CD14-positive monocyte (primary cell): ENCODE measurements at regions not wholly inside any gene's neighbourhood (a gene's known extent, or its start where the extent isn't known, plus 50 kb on each side); places are given as distances from the start of the nearest gene placed in this dataset.

Source experiments
- DNase-seq, 3 donors: peaks; one replicate each; pipeline ENCODE4 v3.0.0-alpha.2; 2011 to 2022
- H2AFZ ChIP-seq: 2 replicates; pipeline ENCODE4 v1.6.0; 2012; ENCODE audit warnings: mild to moderate bottlenecking, low read depth, low read length, inconsistent platforms; ENCODE audit not compliant: insufficient read depth, poor library complexity, severe bottlenecking
- H3K27ac ChIP-seq, 2 donors: 1 replicate in 1 of 2; 2 replicates in 1 of 2; pipeline ENCODE4 v1.5.1; 2012 to 2013; ENCODE audit warnings: low read length in 2 of 2, control low read depth in 1 of 2, inconsistent platforms in 1 of 2, low read depth in 1 of 2, mild to moderate bottlenecking in 1 of 2
- H3K27me3 ChIP-seq, 2 donors: one replicate each; pipeline versions ENCODE4 v1.6.0 to v1.6.1; 2011 to 2013; ENCODE audit warnings: low read length in 2 of 2; ENCODE audit not compliant: control insufficient read depth in 2 of 2, insufficient read depth in 2 of 2
- H3K36me3 ChIP-seq, 2 donors: replicated peaks in 1 of 2; 1 replicate in 1 of 2; 2 replicates in 1 of 2; pipeline versions ENCODE4 v1.5.1 to v1.6.1; 2012 to 2013; ENCODE audit warnings: low read length in 2 of 2, control low read depth in 1 of 2, inconsistent platforms in 1 of 2, mild to moderate bottlenecking in 1 of 2; ENCODE audit not compliant: insufficient read depth in 2 of 2, control insufficient read depth in 1 of 2
- H3K4me1 ChIP-seq, 2 donors: 1 replicate in 1 of 2; 2 replicates in 1 of 2; pipeline versions ENCODE4 v1.5.1 to v1.6.1; 2012 to 2013; ENCODE audit warnings: low read length in 2 of 2, control low read depth in 1 of 2, inconsistent platforms in 1 of 2, mild to moderate bottlenecking in 1 of 2, moderate library complexity in 1 of 2; ENCODE audit not compliant: insufficient read depth in 2 of 2, control insufficient read depth in 1 of 2
- H3K4me2 ChIP-seq: replicated peaks from 2 replicates; pipeline ENCODE3; 2012; ENCODE audit warnings: low read length, moderate library complexity, mild to moderate bottlenecking; ENCODE audit not compliant: poor library complexity, severe bottlenecking; ENCODE audit errors: extremely low read depth
- H3K4me3 ChIP-seq, 3 experiments: fragments of 200-600 bp in 1 of 3; sonication (generic) in 1 of 3; replicated peaks in 1 of 3; 1 replicate in 2 of 3; 2 replicates in 1 of 3; pipeline ENCODE4 v1.5.1; 2011 to 2013; ENCODE audit warnings: low read length in 3 of 3, mild to moderate bottlenecking in 3 of 3, control low read depth in 2 of 3, low read depth in 2 of 3, inconsistent platforms in 1 of 3, moderate library complexity in 1 of 3
- H3K79me2 ChIP-seq: 2 replicates; pipeline ENCODE4 v1.6.0; 2012; ENCODE audit warnings: mild to moderate bottlenecking, control low read depth, inconsistent platforms, low read length, moderate library complexity; ENCODE audit not compliant: insufficient read depth
- H3K9ac ChIP-seq: 2 replicates; pipeline ENCODE4 v1.6.0; 2017; ENCODE audit warnings: low read length, mild to moderate bottlenecking; ENCODE audit not compliant: insufficient read depth, poor library complexity, severe bottlenecking
- H3K9me3 ChIP-seq, 2 donors: replicated peaks in 1 of 2; 1 replicate in 1 of 2; 2 replicates in 1 of 2; pipeline versions ENCODE4 v1.5.1 to v1.6.1; 2012 to 2013; ENCODE audit warnings: low read length in 2 of 2, control low read depth in 1 of 2; ENCODE audit not compliant: control insufficient read depth in 1 of 2, insufficient read depth in 1 of 2
- H4K20me1 ChIP-seq: 2 replicates; pipeline ENCODE4 v1.6.0; 2012; ENCODE audit warnings: mild to moderate bottlenecking, low read length, control low read depth, moderate library complexity; ENCODE audit not compliant: insufficient read depth
- H3K27ac Mint-ChIP-seq, 7 donors: one replicate each; pipeline ENCODE4 v1.8.0; 2020; ENCODE audit warnings: mild to moderate bottlenecking in 7 of 7, mixed read lengths in 7 of 7, moderate library complexity in 6 of 7, inconsistent platforms in 2 of 7
- H3K27me3 Mint-ChIP-seq, 3 donors: one replicate each; pipeline ENCODE4 v1.8.0; 2021 to 2022; ENCODE audit warnings: low read depth in 3 of 3, mild to moderate bottlenecking in 3 of 3, mixed read lengths in 3 of 3, moderate library complexity in 3 of 3, inconsistent platforms in 1 of 3
- H3K36me3 Mint-ChIP-seq, 2 donors: one replicate each; pipeline ENCODE4 v1.8.0; 2020; ENCODE audit warnings: mixed read lengths in 2 of 2, inconsistent platforms in 1 of 2, mild to moderate bottlenecking in 1 of 2
- H3K4me1 Mint-ChIP-seq: one replicate; pipeline ENCODE4 v1.8.0; 2020; ENCODE audit warnings: mild to moderate bottlenecking, mixed read lengths
- H3K4me3 Mint-ChIP-seq, 2 donors: one replicate each; pipeline ENCODE4 v1.8.0; 2020; ENCODE audit warnings: mild to moderate bottlenecking in 2 of 2, mixed read lengths in 2 of 2, moderate library complexity in 1 of 2
- H3K9me3 Mint-ChIP-seq, 7 donors: one replicate each; pipeline ENCODE4 v1.8.0; 2020 to 2022; ENCODE audit warnings: mixed read lengths in 7 of 7, mild to moderate bottlenecking in 6 of 7, moderate library complexity in 6 of 7, inconsistent platforms in 2 of 7
- CTCF ChIP-seq: fragments of 200-600 bp; IDR thresholded peaks from one replicate; pipeline ENCODE4 v1.8.0; 2022; ENCODE audit warnings: antibody characterized with exemption, mild to moderate bottlenecking
- WGBS: methylation state at CpG from one replicate; pipeline ENCODE4 v1.1.5; 2013; ENCODE audit warnings: missing lambda C conversion rate; ENCODE audit not compliant: insufficient coverage; 5-methylcytosine and 5-hydroxymethylcytosine counted together
- intact Hi-C, 2 donors: fragments of 100-400 bp; cut with micrococcal nuclease; formaldehyde crosslinking; loops; one replicate each; pipeline versions ENCODE4 v1.15.0 to v1.15.1; 2023

DNA sequence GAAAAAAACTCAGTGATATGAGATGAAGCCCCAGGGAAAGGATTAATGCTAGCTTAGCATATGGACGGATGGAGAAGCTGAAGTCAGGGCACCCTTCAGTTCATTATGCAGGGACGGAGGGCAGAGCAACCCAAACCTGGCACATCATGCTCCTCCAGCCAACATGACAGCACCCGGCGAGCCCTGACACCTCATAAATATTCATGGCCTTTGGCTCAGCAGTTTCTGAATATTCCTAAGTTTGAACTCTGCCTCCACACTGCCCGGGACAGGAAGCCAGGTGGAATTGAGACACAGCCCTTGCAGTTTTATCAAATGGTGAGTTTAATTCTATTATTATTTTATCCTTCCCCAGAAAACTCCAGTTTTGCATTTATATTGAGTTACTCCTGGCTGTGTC lies 87.3 kb upstream of the SH3BP4 start:
- TF ChIP-seq CTCF = no peak
- no peak overlapping the region for H3K27ac ChIP-seq
- DNase-seq = no peak
- H3K36me3 Mint-ChIP-seq = no peaks in the 10 kb centered on the region
- H3K9me3 Mint-ChIP-seq = peaks cover 9 to 26% (median 18%) of the 10 kb centered on the region in 7 donors
- H3K27me3 ChIP-seq = no peaks in the 10 kb centered on the region
- H3K4me1 Mint-ChIP-seq = no peaks in the 10 kb centered on the region
- no peak overlapping the region for H3K27ac Mint-ChIP-seq
- H2AFZ ChIP-seq = no peak overlapping the region
- H3K4me1 ChIP-seq = no peaks in the 10 kb centered on the region
- intact Hi-C loops = no loop called here
- 92% methylated on average over 2 of the region's 5 CpGs for WGBS
- H4K20me1 ChIP-seq = no peaks in the 10 kb centered on the region
- peaks cover 9 to 19% of the 10 kb centered on the region in 2 donors for H3K9me3 ChIP-seq
- no peaks in the 10 kb centered on the region for H3K79me2 ChIP-seq
- peaks cover 1 to 8% (median 2%) of the 10 kb centered on the region in 3 donors for H3K27me3 Mint-ChIP-seq
- no peak overlapping the region for H3K4me3 Mint-ChIP-seq
- no peak overlapping the region for H3K9ac ChIP-seq
- no peak overlapping the region for H3K4me3 ChIP-seq
- H3K36me3 ChIP-seq = no peaks in the 10 kb centered on the region
- no peak overlapping the region for H3K4me2 ChIP-seq

DNA sequence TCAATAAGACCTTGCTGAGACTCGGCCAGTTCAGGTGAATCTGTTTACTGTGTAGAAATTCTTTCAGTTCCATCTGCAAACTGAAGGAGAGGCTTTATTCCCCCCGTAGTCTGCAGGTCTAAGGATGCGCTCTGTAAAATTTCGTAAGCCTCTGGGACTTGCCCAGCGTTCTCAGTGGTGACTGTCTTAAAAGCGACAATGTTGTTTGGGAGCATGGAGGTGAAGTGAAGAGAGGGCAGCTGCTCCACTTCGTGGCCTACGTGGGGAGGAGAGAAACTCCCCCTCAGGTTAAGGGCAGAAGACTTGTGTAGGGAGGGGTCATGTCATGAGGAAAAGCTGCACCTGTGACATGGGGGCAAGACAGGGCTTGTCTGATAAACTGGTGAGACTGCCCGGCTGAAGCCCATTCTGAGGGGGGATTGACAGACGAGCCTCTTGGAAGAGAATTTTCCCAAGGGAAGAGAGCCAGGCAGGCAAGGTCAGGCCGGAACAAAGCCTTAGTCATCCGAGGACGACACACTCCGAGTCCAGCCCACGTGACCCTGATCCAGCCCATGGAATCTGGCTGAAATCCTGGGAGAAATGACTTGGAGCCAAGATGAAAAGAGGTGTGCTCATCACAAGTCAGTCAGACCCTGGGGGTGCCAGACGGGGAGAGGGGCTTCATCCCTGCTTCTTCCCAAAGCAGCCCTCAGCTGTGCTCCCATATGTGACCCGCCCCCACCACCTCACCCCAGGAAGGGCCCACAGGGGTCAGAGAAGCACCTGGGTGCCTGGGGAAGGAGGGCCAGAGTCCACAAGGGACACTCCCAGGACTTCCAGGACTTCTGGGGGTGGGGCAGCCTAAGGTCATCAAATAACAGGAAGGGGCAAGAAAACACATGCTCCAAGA lies 88.5 kb upstream of the SH3BP4 start:
- Histone ChIP-seq H3K36me3 (no peaks in the 10 kb centered on the region), H3K4me1 (no peaks in the 10 kb centered on the region), H3K79me2 (no peaks in the 10 kb centered on the region), H3K27me3 (no peaks in the 10 kb centered on the region), H3K27ac (no peak overlapping the region), H3K9me3 (peaks cover 9 to 19% of the 10 kb centered on the region in 2 donors), H3K4me2 (no peak overlapping the region), H2AFZ (no peak overlapping the region), H4K20me1 (no peaks in the 10 kb centered on the region), H3K9ac (no peak overlapping the region), H3K4me3 (no peak overlapping the region)
- Mint-ChIP-seq H3K9me3 (peaks cover 9 to 24% (median 16%) of the 10 kb centered on the region in 7 donors), H3K4me1 (no peaks in the 10 kb centered on the region), H3K27me3 (peaks cover 1 to 8% (median 2%) of the 10 kb centered on the region in 3 donors), H3K36me3 (no peaks in the 10 kb centered on the region), H3K4me3 (no peak overlapping the region), H3K27ac (no peak overlapping the region)
- 94% methylated on average over 12 of the region's 17 CpGs for WGBS
- DNase-seq = no peak
- intact Hi-C loops = no loop called here
- TF ChIP-seq CTCF = no peak
